ENCODE measurements at regions not wholly inside any gene's neighbourhood (a gene's known extent, or its start where the extent isn't known, plus 50 kb on each side); places are given as distances from the start of the nearest gene placed in this dataset.
"Not testable (repeated sequence)": the region's sequence is repeated elsewhere in the genome, so short reads cannot be mapped to it uniquely, and the experiment has no call there.

DNA sequence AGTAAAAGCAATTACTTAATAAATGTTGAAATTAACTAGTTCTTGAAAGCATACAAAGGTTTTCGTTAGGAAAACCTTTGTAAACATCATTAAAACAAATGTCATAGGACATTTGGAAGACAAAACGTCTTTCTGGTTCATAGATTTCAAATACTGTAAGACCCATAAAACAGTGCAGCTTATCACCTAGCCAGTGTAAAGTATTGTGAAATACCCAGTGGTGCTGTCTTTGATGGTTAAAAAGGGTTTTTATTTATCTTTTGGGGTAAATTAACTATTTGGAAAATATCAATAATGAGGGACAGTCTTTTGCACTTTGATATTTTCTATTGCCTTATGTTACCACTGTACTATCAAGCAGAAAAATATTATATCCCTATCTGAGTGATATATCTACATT lies 120.0 kb upstream of the FAM98A start:
- no peak for DNase-seq

DNA sequence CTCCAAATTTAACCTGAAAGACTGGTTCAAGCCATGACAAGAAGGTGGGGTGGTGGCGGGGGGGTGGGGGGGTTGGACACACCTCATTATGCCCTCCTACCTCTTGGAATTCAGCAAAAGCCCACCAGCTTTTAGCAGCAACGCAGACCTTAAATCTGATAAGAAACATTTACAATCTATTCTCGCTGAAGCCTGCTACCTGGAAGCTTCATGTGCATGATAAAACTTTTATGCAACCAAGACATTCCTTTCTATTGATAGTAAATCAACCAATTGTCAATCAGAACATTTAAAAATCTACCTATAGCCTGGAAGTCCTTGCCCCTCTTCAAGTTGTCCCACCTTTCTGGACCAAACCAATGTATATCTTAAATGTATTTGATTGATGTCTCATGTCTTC lies 113.6 kb upstream of the FAM98A start:
- DNase-seq: no peak

DNA sequence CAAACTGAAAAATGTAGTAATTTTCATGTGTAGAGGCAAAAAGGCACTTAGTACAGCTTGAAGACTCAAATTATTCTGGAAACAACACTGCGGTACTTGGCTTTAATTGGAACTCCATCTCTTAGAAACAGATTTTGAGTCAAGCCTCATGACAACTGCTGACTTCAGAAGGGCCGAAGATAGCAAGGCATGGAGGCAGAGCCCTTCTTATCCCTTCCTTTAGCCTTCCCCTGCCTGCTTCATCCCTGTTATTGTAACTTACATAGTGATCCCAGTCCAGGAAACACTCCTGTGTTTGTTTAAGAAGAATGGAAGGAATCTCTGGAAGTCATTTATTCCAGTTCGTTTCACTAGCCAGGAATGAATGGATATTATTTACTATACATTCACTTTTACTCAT lies 110.9 kb upstream of the FAM98A start:
- no peak for DNase-seq

DNA sequence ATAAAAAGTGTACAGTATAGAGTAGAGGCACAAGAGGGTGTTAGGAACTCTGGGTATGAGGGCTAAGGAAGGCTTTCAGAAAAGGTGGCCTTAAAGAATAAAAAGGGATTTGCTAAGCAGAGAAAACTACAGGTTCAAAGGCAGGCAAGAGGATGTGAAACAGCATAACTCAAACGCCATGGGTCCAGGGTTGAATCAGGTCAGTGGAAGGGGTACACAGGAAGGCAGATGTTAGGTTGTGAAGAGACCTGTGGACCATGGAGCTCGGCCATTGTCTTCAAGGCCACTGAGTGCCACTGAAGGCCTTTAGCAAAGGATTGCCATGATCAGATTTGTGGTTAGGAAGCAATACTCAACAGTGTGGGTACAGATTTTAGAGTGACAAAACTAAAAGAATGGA lies 108.2 kb upstream of the FAM98A start:
- DNase-seq: no peak

DNA sequence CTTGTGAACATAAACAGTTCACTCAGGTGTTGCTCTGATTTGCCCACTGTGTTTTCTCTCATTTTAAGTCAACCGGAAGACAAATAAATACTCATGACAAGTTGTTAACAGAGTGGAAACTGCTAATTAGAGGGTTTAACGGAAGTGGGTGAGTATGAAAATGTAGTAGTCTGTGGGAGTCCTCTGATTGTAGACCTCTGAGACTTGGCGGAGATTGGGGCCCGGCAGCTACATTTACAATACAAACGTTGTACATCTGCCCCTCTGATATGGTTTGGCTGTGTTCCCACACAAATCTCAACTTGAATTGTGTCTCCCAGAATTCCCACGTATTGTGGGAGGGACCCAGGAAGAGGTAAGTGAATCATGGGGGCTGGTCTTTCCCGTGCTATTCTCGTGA lies 107.3 kb upstream of the FAM98A start:
- no peak for DNase-seq

DNA sequence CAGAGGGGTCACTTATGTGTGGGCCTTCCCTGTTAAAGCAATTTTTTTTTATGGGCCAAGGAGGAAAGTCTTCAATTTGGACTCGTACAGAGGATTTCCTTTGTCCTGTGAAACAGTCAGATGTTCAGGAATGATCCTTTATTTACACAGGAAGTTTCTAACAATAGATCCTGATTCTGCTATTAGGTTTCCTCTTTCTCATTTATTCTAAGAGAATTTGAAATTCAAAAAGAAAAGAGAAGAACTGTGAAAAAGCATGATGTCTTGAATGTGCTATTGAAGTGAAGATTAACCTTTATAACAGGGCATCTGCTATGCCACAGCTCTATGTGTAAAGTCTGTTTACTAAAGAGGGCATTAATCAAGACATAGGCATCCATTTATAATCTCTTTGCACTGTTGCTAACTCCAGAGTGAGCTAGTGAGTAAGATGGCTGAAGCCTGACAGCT lies 105.3 kb upstream of the FAM98A start:
- no peak for DNase-seq

DNA sequence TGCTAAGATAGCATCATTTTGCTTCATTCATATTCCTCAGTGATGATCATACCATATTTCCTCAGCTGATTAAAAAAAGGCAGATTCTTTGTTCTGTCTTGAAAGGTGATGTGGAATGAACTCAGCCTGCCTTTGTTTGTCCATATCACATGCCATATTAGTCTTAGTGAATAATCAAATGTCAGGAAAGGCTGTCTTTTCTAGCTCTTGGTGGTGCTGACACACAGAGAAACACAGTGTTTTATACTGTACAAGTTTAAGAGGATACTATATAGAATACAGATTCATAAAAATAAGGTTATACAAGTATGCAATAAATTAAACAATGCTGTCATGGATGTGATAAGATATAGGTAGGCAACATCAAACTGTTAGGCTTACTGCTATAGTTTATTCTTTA lies 97.1 kb upstream of the FAM98A start:
- DNase-seq: no peak

DNA sequence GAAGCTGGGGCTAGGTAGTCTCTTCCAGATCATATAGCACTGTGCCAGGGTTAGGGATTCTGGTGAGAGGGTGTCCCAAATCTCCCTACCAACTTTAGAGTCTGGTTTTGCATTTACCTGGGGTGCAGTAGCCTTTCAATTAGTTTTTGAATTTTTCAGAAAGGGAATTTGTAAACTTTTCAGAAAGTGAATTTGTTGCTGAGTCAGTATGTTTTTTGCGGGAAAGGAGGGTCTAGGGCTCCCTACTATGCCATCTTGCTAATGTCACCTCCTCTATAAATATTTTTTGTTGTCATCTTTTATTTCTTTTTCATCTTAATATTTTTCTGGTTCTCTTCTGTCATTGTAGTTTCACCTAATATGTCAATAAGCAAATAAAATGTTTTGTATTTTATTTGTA lies 95.8 kb upstream of the FAM98A start:
- DNase-seq: no peak

DNA sequence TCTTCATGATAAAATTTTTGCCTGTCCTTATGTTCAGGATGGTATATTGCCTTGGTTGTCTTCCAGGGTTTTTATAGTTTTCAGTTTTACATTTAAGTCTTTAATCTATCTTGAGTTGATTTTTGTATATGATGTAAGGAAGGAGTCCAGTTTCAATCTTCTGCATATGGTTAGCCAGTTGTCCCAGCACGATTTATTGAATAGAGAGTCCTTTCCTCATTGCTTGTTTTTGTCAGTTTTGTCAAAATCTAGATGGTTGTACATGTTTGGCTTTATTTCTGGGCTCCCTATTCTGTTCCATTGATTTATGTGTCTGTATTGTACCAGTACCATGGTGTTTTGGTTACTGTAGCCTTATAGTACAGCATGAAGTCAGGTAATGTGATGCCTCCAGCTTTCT lies 91.6 kb upstream of the FAM98A start:
- DNase-seq: not testable (repeated sequence)

DNA sequence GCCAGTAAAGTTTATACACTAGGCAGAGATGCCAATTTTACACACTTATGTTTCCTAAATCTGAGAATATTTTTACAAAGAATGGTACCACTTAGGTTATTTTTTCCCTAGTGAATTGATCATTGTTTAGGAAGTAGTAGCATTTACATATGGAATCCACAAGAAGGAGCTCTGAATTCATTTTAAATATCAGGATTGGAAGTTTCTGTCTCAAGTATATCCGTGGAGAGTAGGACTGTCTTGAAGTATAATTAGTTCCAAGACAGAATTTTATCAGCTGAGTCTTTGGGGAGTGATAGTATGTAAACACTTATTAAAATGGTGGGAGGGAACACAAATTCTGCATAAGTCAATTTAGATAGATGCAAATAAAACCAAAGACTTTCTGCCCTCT lies 82.3 kb upstream of the FAM98A start:
- DNase-seq: no peak

DNA sequence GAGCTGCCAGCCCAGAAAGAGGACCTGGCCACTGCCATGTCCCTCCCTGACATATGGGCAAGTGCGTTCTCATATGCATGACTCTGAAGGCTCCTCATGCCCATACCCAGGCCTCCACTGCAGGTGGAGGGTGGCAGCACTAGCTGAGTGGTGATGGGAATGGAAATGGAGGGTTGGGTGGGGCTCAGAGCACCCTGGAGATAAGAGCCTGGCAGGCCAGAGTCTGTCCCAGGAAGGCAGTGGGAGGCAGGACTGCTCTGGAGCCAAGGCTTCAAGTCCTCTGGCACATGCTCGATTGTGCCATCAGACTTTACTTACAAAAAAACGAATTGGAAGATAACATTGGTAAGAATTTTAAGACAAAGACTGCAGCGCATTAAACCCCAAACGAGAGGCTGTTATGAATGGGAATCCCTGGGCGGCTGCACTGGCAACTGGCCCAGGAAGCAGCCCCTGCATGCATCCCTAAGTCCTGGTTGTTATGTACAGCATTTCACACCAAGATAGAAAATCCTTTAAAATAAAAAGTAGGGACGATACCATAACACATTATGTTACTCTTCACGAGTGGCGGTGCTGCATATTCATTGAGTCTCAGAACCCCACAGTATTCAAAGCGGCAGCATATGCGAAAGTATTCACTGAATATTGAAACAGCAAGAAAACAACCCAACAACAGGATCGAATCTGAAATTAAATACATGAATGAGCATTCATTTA lies 81.7 kb upstream of the FAM98A start:
- no peak for DNase-seq

DNA sequence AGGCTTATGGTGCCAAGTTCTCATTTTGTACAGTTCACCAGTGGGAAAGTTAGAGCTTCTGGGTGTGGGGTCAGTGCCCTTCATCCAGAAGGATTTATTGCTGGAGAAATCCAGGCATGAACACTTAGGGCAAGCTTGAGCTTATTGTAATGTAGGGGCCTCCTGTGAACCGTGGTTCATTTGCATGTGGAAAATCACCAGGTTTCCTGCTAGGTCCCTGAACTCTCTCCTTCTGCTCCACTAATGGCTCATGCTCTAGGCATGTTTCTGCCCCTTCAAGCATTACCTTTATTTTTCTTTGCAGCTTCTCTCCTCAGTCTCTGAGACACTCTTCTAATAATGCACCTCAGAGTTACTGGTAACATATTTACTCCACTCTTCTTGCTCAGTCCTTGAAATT lies 79.3 kb upstream of the FAM98A start:
- no peak for DNase-seq

DNA sequence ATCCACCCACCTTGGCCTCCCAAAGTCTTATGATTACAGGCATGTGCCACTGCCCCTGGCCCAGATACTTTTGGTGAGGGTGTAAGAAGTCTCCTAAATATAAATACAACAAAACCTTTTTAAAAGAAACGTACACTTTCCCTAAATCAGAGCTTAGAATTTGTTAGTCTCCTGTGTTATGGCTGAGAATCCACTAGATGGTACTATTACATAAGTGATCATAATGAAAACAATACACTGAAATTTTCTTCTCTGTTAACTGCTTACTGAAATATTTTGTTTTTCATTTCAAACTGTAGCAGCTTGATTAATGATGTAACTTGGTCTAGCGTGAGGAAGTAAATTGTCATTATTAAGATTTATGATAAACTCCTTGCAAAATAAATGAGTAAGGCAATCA lies 74.8 kb upstream of the FAM98A start:
- DNase-seq: peak; percentile 33

DNA sequence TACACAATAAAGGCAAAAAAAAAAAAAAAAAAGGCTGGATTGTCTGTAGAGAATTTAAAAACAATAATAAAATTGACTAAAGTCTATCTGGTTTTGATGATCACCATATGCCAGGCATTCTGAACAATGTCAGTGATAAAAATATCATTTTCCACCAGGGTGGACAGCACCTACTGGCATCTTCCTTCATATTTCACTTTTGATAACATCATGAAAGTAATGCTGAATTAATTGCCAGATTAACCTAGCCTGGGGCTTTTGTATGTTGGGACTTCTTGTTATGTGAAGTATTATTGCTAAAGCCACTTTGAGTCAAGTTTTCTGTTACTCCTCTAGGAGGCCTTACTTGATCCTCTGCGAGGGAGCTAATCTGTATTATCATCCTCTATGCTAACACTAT lies 73.8 kb upstream of the FAM98A start:
- no peak for DNase-seq

DNA sequence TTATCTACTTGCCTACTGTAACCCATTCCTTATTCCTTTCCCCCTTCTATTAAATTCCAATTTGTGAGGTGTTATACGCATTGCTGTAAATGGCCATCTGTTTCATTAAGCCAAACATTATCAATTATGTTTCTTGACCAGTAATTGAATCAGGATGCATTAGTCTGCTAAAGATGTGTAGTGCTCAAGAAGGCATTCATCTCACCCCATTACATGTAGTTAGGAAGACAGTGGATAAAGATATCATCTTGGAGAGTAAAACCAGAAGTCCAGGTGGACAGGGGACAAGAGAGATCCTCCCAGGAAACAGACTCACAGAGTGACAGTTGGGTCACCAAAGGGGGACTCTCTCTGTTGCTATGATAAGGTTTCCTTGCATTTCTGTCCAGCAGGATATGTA lies 73.3 kb upstream of the FAM98A start:
- DNase-seq: no peak

DNA sequence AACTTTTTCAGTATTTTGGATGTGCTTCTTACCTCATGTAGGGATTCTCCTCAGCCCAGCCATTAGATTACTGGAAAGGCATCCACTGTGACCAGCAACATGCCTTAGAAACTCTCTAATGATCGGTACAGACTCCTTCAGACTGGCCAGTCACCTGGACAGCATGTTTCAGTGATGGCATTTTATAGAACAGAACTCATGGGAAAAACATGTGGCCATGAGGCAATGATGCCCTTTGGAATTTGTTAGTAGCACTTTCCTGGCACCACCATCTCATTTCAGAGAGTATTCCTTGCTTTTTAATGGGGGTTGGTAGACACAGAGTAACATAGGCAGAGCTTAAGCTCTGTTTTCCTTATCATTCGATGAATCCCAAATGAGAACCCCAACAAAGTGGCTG lies 72.1 kb upstream of the FAM98A start:
- no peak for DNase-seq

DNA sequence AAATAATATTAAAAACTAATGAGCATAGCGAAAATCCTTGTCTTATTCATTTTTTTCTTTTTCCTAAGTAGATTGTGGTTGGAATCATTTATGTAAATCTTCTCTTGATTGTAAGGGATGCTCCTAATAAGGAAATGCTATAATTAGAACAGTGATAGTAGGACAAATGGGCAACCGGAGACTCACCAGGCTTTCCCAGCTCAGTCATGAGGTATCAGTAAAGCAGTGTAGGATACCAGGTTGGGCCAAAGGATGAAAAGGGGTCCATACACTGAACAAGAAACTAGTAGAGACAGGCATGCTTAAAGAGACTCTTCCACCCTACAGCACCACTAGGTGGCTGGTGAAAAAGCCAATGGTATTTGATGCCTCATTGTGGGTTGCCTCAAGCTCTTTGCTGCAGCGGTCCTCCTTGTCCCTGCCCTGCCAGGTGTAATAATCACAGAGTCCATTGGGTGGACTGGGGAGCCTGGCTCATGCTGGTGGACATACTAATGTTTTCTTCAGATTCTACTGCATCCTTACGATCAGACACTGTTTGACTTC lies 71.4 kb upstream of the FAM98A start:
- no peak for DNase-seq

DNA sequence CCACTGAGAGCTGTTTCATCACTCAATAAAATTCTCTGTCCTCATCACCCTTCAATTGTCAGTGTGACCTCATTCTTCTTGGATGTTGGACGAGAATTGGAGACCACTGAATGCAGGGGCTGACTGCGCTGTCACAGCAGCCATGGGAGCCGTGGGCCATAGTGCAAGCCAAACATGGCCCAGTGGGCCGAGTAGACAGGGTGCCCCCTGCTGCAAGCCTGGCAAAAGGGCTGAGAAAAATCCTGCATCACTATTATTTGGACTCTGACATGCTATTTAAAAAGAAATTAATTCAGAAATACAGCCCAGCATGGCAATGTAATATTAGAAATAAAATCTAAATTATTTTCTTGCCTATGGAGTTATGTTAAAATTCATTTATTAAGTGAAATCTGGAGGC lies 67.8 kb upstream of the FAM98A start:
- no peak for DNase-seq

DNA sequence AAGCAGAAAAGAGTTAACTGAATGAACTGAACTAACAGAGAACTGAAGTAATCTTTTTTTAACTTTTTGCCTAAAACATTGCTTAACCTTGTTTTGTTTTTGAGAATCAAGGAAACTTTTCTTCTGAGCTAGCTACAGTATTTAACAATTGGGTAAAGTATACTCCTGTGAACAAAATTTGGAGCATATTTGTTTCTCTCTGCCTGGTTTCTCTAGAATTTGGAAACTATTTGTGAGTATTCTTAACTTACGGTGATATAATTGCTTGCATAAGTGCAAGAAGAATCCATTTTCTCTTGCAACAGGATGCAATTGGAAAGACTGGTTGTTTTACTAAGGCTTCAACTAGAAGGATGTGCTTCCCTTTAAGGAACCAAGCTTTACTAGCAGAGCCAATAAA lies 65.9 kb upstream of the FAM98A start:
- DNase-seq: no peak

DNA sequence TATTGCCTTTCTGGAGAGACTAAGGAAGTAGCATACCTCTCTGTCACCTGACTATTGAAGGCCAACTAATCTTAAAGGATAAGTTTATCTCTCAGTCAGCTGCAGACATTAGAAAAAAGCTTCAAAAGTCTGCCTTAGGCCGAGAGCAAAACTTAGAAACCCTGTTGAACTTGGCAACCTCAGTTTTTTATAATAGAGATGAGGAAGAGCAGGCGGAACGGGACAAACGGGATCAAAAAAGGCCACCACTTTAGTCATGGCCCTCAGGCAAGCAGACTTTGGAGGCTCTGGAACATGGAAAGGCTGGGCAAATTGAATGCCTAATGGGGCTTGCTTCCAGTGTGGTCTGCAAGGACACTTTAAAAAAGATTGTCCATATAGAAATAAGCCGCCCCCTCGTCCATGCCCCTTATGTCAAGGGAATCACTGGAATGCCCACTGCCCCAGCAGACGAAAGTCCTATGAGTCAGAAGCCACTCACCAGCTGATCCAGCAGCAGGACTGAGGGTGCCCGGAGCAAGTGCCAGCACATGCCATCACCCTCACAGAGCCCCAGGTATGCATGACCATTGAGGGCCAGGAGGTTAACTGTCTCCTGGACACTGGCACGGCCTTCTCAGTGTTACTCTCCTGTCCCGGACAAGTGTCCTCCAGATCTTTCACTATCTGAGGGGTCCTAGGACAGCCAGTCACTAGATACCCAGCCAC lies 61.5 kb upstream of the FAM98A start:
- no peak for DNase-seq

DNA sequence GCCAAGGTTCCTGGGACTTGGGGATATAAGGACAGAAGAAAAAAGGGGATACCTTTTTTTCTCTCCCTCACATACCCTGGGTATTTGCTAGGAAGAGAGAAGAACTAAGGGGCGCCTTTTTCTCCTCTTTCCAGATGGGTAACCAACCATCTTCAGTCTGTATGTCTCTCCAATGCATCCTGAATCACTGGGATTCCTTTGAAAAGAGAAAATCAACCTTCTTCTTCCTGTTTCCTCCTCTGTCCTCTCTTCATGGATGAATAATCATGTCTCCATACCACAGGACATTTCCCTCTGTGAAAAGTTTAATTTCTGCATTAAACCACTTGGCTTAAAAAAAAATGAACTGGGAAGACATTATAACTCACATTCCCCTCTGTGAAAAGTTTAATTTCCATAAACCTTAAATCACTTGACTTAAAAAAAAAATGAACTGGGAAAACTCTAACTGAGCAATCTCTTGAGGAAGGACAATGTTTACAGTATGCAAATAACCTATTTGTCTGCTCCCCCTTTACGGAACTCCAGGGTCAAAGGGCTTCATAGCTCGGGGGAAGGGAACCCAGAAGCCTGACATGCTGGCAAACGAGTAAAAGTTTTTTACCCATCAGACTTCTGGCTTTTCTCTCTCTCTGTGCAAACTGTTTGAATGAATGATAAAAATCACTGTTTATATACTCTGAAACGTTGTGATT lies 56.7 kb upstream of the FAM98A start:
- no peak for DNase-seq

DNA sequence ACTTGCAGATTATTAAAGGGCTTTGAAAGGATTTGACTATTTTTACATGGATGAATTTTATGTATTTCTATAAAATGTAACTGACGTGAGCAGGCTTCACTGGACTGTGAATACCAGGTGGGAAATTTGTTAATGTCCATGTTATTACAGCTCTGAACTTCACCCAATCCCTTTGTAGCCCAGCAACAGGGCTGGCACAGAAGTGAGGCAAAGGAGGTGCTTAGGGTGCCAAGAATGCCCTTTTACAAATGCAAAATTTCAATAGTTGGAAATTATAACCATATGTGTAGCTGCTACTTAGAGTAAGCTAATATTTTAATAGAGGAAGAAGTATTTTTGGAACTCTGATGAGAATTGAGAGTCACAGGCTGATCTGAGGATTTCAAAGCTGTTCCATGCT lies 53.7 kb upstream of the FAM98A start:
- DNase-seq: no peak

DNA sequence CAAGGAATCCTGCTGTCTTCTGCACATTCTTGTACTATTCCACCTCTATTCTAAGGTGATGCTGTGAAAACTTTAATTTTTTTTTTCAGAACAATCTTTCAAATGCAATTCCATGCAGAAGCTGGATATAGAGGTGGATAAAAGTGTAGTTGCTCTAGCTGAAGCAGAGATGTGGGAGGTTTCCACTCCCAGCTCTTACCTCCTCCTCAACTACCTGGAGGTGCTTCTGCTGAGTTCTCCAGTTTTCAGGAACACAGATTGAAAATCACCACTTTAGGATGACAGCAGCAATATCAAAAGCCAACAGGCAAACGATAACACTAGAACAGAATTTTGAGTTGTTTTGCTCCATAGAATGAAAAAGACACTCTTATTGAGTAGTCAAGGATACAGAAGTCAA lies 51.1 kb upstream of the FAM98A start:
- DNase-seq: no peak

Data from NCI-H2227 treated with DMSO at 0.1 percent for 48 hours (cell line).